HEK293 (cell line): ENCODE measurements at regions not wholly inside any gene's neighbourhood (a gene's known extent, or its start where the extent isn't known, plus 50 kb on each side); places are given as distances from the start of the nearest gene placed in this dataset.

Experiments
- CTCF ChIA-PET: fragments of 350-600 bp; formaldehyde crosslinking; extraction: SDS; loops from one replicate; lab custom pipeline; 2021; ENCODE audit warnings: antibody characterized with exemption; lab: Yijun Ruan, JAX
- POLR2A ChIA-PET: fragments of 300-600 bp; formaldehyde crosslinking; extraction: SDS; loops from one replicate; lab custom pipeline; 2020; ENCODE audit warnings: antibody characterized with exemption, inconsistent platforms; lab: Yijun Ruan, JAX
- H3K27ac ChIP-seq: fragments of 200-500 bp; sonication (Bioruptor generic); 2 replicates; pipeline ENCODE4 v1.5.1; 2014; ENCODE audit warnings: low read depth, low read length, control low read depth, inconsistent platforms; ENCODE audit errors: extremely low read depth
- H3K36me3 ChIP-seq, 2 experiments: fragments of 200-500 bp in 1 of 2; sonication (Bioruptor generic) in 1 of 2; 1 replicate in 1 of 2; 2 replicates in 1 of 2; pipeline ENCODE4 v1.5.1; 2014 to 2017; ENCODE audit warnings: inconsistent platforms in 2 of 2, low read length in 2 of 2; ENCODE audit not compliant: control insufficient read depth in 2 of 2, insufficient read depth in 1 of 2
- H3K4me1 ChIP-seq: fragments of 200-500 bp; sonication (Bioruptor generic); 2 replicates; pipeline ENCODE4 v1.5.1; 2014; ENCODE audit warnings: mild to moderate bottlenecking, low read length, inconsistent platforms; ENCODE audit not compliant: control insufficient read depth, insufficient read depth
- H3K4me3 ChIP-seq: 2 replicates; pipeline ENCODE4 v1.5.1; 2011; ENCODE audit warnings: low read depth, mild to moderate bottlenecking, control low read depth, low read length, moderate library complexity
- H3K9me3 ChIP-seq: fragments of 200-500 bp; sonication (Bioruptor generic); 2 replicates; pipeline ENCODE4 v1.5.1; 2014; ENCODE audit warnings: low read depth, low read length, inconsistent platforms; ENCODE audit not compliant: control insufficient read depth, insufficient read depth
- KLF16 ChIP-seq: fragments of 450-650 bp; formaldehyde crosslinking; IDR thresholded peaks from 2 replicates; pipeline ENCODE4 v1.5.1; 2017; ENCODE audit warnings: missing biosample characterization, missing genetic modification characterization
- KLF9 ChIP-seq: fragments of 450-650 bp; formaldehyde crosslinking; IDR thresholded peaks from 2 replicates; pipeline ENCODE4 v1.5.1; 2016; ENCODE audit warnings: missing biosample characterization, missing genetic modification characterization, low read depth
- MEIS1 ChIP-seq: sonication (generic); formaldehyde crosslinking; IDR thresholded peaks from 2 replicates; pipeline ENCODE4 v1.8.1; 2022; ENCODE audit warnings: missing genetic modification reagents, mild to moderate bottlenecking, borderline replicate concordance
- OSR2 ChIP-seq: fragments of 450-650 bp; formaldehyde crosslinking; IDR thresholded peaks from 2 replicates; pipeline ENCODE4 v1.5.1; 2016; ENCODE audit warnings: missing biosample characterization, missing genetic modification characterization
- RBAK ChIP-seq: fragments of 450-650 bp; formaldehyde crosslinking; IDR thresholded peaks from 2 replicates; pipeline ENCODE4 v1.5.1; 2016; ENCODE audit warnings: missing biosample characterization, missing genetic modification characterization
- REPIN1 ChIP-seq: fragments of 450-650 bp; formaldehyde crosslinking; IDR thresholded peaks from 2 replicates; pipeline ENCODE4 v1.5.1; 2017; ENCODE audit warnings: missing biosample characterization, missing genetic modification characterization, low read depth
- REST ChIP-seq: fragments of 450-650 bp; formaldehyde crosslinking; IDR thresholded peaks from 2 replicates; pipeline ENCODE4 v1.5.1; 2016; ENCODE audit warnings: missing biosample characterization, missing genetic modification characterization
- TSHZ1 ChIP-seq: fragments of 450-650 bp; formaldehyde crosslinking; IDR thresholded peaks from 2 replicates; pipeline ENCODE4 v1.5.1; 2016; ENCODE audit warnings: missing biosample characterization, missing genetic modification characterization, borderline replicate concordance
- ZBTB1 ChIP-seq: fragments of 450-650 bp; formaldehyde crosslinking; IDR thresholded peaks from 2 replicates; pipeline ENCODE4 v1.5.1; 2016; ENCODE audit warnings: missing biosample characterization, missing genetic modification characterization
- ZNF121 ChIP-seq: fragments of 450-650 bp; formaldehyde crosslinking; IDR thresholded peaks from 2 replicates; pipeline ENCODE4 v1.5.1; 2016; ENCODE audit warnings: missing biosample characterization, missing genetic modification characterization
- ZNF184 ChIP-seq: fragments of 450-650 bp; IDR thresholded peaks from 2 replicates; pipeline ENCODE4 v1.5.1; 2018; ENCODE audit warnings: missing biosample characterization, mild to moderate bottlenecking, missing genetic modification characterization
- ZNF362 ChIP-seq: fragments of 450-650 bp; formaldehyde crosslinking; IDR thresholded peaks from 2 replicates; pipeline ENCODE4 v1.5.1; 2016; ENCODE audit warnings: missing biosample characterization, missing genetic modification characterization
- ZNF600 ChIP-seq: fragments of 450-650 bp; formaldehyde crosslinking; IDR thresholded peaks from 2 replicates; pipeline ENCODE4 v1.5.1; 2016; ENCODE audit warnings: missing biosample characterization, missing genetic modification characterization
- ZNF76 ChIP-seq: fragments of 450-650 bp; formaldehyde crosslinking; IDR thresholded peaks from 2 replicates; pipeline ENCODE4; 2016; ENCODE audit warnings: low read depth, missing biosample characterization, missing genetic modification characterization, borderline replicate concordance
- ZNF830 ChIP-seq: fragments of 450-650 bp; IDR thresholded peaks from 2 replicates; pipeline ENCODE4 v1.5.0; 2018; ENCODE audit warnings: missing biosample characterization, missing genetic modification characterization, low read depth, mild to moderate bottlenecking, moderate library complexity

DNA sequence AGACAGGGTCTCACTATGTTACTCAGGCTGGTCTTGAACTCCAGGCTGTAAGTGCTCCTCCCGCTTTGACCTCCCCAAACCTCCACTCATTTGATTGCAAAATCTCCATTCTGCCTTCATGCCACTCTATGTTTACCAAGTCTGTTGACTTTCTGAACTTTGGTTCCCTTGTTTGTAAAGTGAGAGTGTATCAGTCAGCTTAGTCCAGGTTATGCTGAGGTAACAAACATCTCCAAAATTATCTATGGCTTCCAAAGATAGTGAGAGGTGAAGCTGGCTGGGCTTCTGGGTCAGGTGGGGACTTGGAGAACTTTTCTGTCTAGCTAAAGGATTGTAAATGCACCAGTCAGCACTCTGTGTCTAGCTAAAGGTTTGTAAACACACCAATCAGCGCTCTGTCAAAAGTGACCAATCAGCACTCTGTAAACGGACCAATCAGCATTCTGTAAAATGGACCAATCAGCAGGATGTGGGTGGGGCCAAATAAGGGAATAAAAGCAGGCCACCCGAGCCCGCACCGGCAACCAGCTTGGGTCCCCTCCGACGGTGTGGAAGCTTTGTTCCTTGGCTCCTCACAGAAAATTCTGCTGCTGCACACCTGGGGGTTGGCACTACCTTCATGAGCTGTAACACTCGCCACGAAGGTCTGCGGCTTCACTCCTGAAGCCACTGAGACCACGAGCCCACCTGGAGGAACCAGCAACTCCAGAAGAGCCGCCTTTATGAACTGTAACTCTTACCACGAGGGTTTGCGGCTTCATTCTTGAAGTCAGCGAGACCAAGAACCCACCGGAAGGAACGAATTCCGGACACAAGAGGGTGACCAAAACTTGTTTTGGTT is 109.3 kb downstream of the MIAT start:
- Histone ChIP-seq H3K36me3 (no peaks in the 10 kb centered on the region), H3K4me1 (no peaks in the 10 kb centered on the region), H3K9me3 (no peaks in the 10 kb centered on the region), H3K4me3 (no peak overlapping the region), H3K27ac (no peak overlapping the region)
- TF ChIP-seq ZNF830 (tag by site-specific recombination) (no peak), ZNF184 (no peak), ZNF600 (tag by site-specific recombination) (no peak), RBAK (tag by site-specific recombination) (peak; percentile 77), ZNF362 (tag by site-specific recombination) (no peak), KLF9 (tag by site-specific recombination) (no peak)
- ChIA-PET CTCF (interaction anchor here (0.8 to 1.9 kb wide), 2 partner anchors 11 to 1178 kb away, joined by 3 to 8 read pairs; no protein-coding TSS in a partner anchor), POLR2A (no interaction called here)

DNA sequence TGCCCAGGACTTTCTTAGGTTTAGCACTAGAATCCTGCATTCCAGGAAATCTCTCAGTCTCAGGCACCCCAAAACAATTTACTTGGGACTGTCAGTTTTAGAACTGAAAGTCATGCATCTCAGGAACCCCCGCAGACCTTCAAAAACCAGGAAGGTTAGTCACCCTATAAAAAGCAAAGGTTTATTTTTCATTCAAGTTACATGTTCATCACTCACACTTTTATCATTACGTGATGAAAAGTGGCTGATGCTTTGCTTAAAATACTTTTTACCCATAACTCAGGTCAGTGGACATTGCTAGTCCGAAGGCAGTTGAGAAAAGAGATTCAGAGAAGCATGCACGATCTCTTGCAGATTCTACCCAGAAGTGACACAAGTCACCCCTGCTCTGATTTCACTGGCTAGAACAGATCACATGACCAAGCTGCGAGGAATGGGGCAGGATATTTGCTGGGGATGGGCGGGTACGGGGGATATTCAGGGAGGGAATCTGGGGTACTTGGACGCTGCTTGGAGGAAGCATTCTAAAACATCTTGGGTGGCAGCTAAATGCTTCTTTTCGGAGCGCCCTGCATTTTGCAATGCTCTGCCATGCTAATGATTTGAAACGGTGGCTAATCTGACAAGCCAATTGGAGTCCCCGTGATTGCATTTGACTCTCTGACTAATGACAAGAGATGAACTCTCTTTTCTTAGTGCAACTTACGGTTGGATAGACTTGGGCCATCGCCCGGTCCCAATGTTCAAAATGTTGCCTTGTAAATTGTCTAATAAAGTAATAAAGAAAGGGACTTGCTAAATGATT is 110.2 kb downstream of the MIAT start:
- CTCF ChIA-PET, result interaction anchor here (0.6 to 1.0 kb wide), 3 partner anchors 11 to 1177 kb away, joined by 3 to 4 read pairs (median 4); no protein-coding TSS in a partner anchor
- Histone ChIP-seq H3K36me3 (no peaks in the 10 kb centered on the region), H3K27ac (no peak overlapping the region), H3K4me1 (no peaks in the 10 kb centered on the region), H3K4me3 (no peak overlapping the region), H3K9me3 (no peaks in the 10 kb centered on the region)
- TF ChIP-seq ZBTB1 (tag by site-specific recombination) (no peak), RBAK (tag by site-specific recombination) (no peak), REPIN1 (no peak), ZNF121 (tag by site-specific recombination) (no peak), OSR2 (tag by site-specific recombination) (no peak), MEIS1 (CRISPR knock-in tag) (no peak), KLF16 (tag by site-specific recombination) (no peak), TSHZ1 (tag by site-specific recombination) (no peak)
- POLR2A ChIA-PET, result no interaction called here

- Histone ChIP-seq H3K9me3 (no peaks in the 10 kb centered on the region), H3K36me3 (no peaks in the 10 kb centered on the region), H3K27ac (no peak overlapping the region), H3K4me3 (no peak overlapping the region), H3K4me1 (no peaks in the 10 kb centered on the region)
- ChIA-PET CTCF (interaction anchor here (0.6 to 1.0 kb wide), 2 partner anchors 11 to 116 kb away, joined by 4 read pairs; no protein-coding TSS in a partner anchor), POLR2A (no interaction called here)
- no peak for TF ChIP-seq REST (tag by site-specific recombination)
- no peak for TF ChIP-seq ZNF76 (tag by site-specific recombination)
These were observed 110.7 kb downstream of the MIAT start for GRCh38 chr22:26768156-26768515.
